IMR-90 (cell line): ENCODE measurements at regions not wholly inside any gene's neighbourhood (a gene's known extent, or its start where the extent isn't known, plus 50 kb on each side); places are given as distances from the start of the nearest gene placed in this dataset.

ENCODE experiments used
- ATAC-seq: fragments of 200-7000 bp; cut with Tn5 transposase; 2 replicates; pipeline ENCODE4 v1.9.1; 2020; ENCODE audit warnings: low read depth, mild to moderate bottlenecking, moderate library complexity
- BruUV-seq: library from RNA; stranded (reverse); fragments of 400-500 nt; replicated peaks from 2 replicates; lab custom pipeline; 2021; lab: Mats Ljungman, UMichigan
- CTCF ChIA-PET: fragments of 300-600 bp; formaldehyde crosslinking; extraction: SDS; loops from one replicate; lab custom pipeline; 2021; ENCODE audit warnings: antibody characterized with exemption; lab: Yijun Ruan, JAX
- POLR2A ChIA-PET: fragments of 300-600 bp; sonication (Branson Sonifier 250); formaldehyde crosslinking; loops from one replicate; lab custom pipeline; 2022; ENCODE audit warnings: antibody characterized with exemption; ENCODE audit not compliant: unreplicated experiment; lab: Charles Lee
- DNase-seq: peaks from one replicate; pipeline ENCODE4 v3.0.0; 2013
- H2AFZ ChIP-seq: replicated peaks from 2 replicates; pipeline ENCODE3; 2013; ENCODE audit warnings: low read length, mild to moderate bottlenecking; ENCODE audit not compliant: poor library complexity
- H2AK5ac ChIP-seq: 2 replicates; pipeline ENCODE4 v1.6.1; 2013; ENCODE audit warnings: low read depth, low read length, inconsistent platforms
- H2AK9ac ChIP-seq: replicated peaks from 2 replicates; pipeline ENCODE3; 2013; ENCODE audit warnings: mild to moderate bottlenecking, low read depth, low read length, moderate library complexity; ENCODE audit not compliant: poor library complexity
- H2BK120ac ChIP-seq: 2 replicates; pipeline ENCODE4 v1.6.1; 2013; ENCODE audit warnings: low read depth, low read length, inconsistent platforms
- H2BK15ac ChIP-seq: 3 replicates; pipeline ENCODE4 v1.6.1; 2013; ENCODE audit warnings: low read depth, low read length, inconsistent platforms
- H2BK20ac ChIP-seq: 2 replicates; pipeline ENCODE4 v1.6.1; 2013; ENCODE audit warnings: low read depth, mild to moderate bottlenecking, inconsistent platforms, low read length, moderate library complexity
- H2BK5ac ChIP-seq: 2 replicates; pipeline ENCODE4 v1.6.1; 2013; ENCODE audit warnings: mild to moderate bottlenecking, low read depth, low read length, inconsistent platforms; ENCODE audit not compliant: poor library complexity, severe bottlenecking
- H3K14ac ChIP-seq: replicated peaks from 2 replicates; pipeline ENCODE4 v1.6.1; 2013; ENCODE audit warnings: low read depth, low read length, inconsistent platforms
- H3K18ac ChIP-seq: 2 replicates; pipeline ENCODE4 v1.6.1; 2013; ENCODE audit warnings: low read depth, low read length, control low read depth
- H3K23ac ChIP-seq: 2 replicates; pipeline ENCODE4 v1.6.1; 2013; ENCODE audit warnings: low read depth, low read length, inconsistent platforms
- H3K27ac ChIP-seq: 2 replicates; pipeline ENCODE4 v1.5.1; 2013; ENCODE audit warnings: mild to moderate bottlenecking, control low read depth, low read length; ENCODE audit not compliant: insufficient read depth
- H3K27me3 ChIP-seq: 2 replicates; pipeline ENCODE4 v1.6.1; 2013; ENCODE audit warnings: low read length; ENCODE audit not compliant: control insufficient read depth, insufficient read depth
- H3K36me3 ChIP-seq: 2 replicates; pipeline ENCODE4 v1.6.1; 2013; ENCODE audit warnings: low read length, mixed read lengths; ENCODE audit not compliant: control insufficient read depth, insufficient read depth
- H3K4ac ChIP-seq: 2 replicates; pipeline ENCODE4 v1.6.1; 2013; ENCODE audit warnings: low read depth, low read length, inconsistent platforms
- H3K4me1 ChIP-seq: 2 replicates; pipeline ENCODE4 v1.6.1; 2013; ENCODE audit warnings: low read length, mixed read lengths; ENCODE audit not compliant: control insufficient read depth, insufficient read depth
- H3K4me2 ChIP-seq: 2 replicates; pipeline ENCODE4 v1.6.1; 2013; ENCODE audit warnings: low read depth, mild to moderate bottlenecking, control low read depth, low read length, moderate library complexity
- H3K4me3 ChIP-seq: 2 replicates; pipeline ENCODE4 v1.5.1; 2013; ENCODE audit warnings: low read depth, mild to moderate bottlenecking, control low read depth, low read length, moderate library complexity; ENCODE audit not compliant: insufficient read depth
- H3K56ac ChIP-seq: 2 replicates; pipeline ENCODE4 v1.6.1; 2013; ENCODE audit warnings: low read length, inconsistent platforms; ENCODE audit not compliant: insufficient read depth; ENCODE audit errors: extremely low read depth
- H3K79me1 ChIP-seq, 2 experiments: 2 replicates each; pipeline ENCODE4 v1.6.1; 2013; ENCODE audit warnings: low read length in 2 of 2, inconsistent platforms in 1 of 2, low read depth in 1 of 2
- H3K9ac ChIP-seq: 2 replicates; pipeline ENCODE4 v1.6.1; 2013; ENCODE audit warnings: low read depth, low read length, control low read depth
- H3K9me1 ChIP-seq: 2 replicates; pipeline ENCODE4 v1.6.1; 2013; ENCODE audit warnings: low read length, inconsistent platforms; ENCODE audit not compliant: insufficient read depth
- H3K9me3 ChIP-seq: 2 replicates; pipeline ENCODE4 v1.6.1; 2013; ENCODE audit warnings: low read length; ENCODE audit not compliant: control insufficient read depth, insufficient read depth
- H4K20me1 ChIP-seq: 2 replicates; pipeline ENCODE4 v1.6.1; 2013; ENCODE audit warnings: low read length, inconsistent platforms; ENCODE audit not compliant: insufficient read depth
- H4K5ac ChIP-seq: 2 replicates; pipeline ENCODE4 v1.6.1; 2013; ENCODE audit warnings: mild to moderate bottlenecking, low read depth, low read length, control low read depth
- H4K8ac ChIP-seq, 2 experiments: 2 replicates each; pipeline ENCODE4 v1.6.1; 2013; ENCODE audit warnings: low read depth in 2 of 2, low read length in 2 of 2, control low read depth in 1 of 2, inconsistent platforms in 1 of 2
- H4K91ac ChIP-seq: 2 replicates; pipeline ENCODE4 v1.6.1; 2013; ENCODE audit warnings: low read depth, low read length, inconsistent platforms; ENCODE audit not compliant: insufficient read depth
- SMC3 ChIP-seq: fragments of 150-350 bp; IDR thresholded peaks from 2 replicates; pipeline ENCODE4 v1.6.1; 2016; ENCODE audit warnings: low read depth, mild to moderate bottlenecking, antibody characterized with exemption, low read length, moderate library complexity
- WGBS, 2 experiments: methylation state at CpG; one replicate each; pipeline versions ENCODE4 v1.1.5 to v1.1.7; 2013; ENCODE audit warnings: missing lambda C conversion rate in 2 of 2; ENCODE audit not compliant: insufficient read length in 1 of 2; ENCODE audit errors: extremely low coverage in 2 of 2; 5-methylcytosine and 5-hydroxymethylcytosine counted together
- dilution Hi-C: fragments of 300-500 bp; cut with HindIII; formaldehyde crosslinking; loops from one replicate; pipeline ENCODE4 v1.14.3; 2018; ENCODE audit warnings: low sequenced_read_pairs; ENCODE audit not compliant: unreplicated experiment
- in situ Hi-C: fragments of 300-500 bp; cut with MboI; formaldehyde crosslinking; loops from 3 replicates; pipeline ENCODE4 v1.14.3; 2019; ENCODE audit warnings: low sequenced_read_pairs, inconsistent platforms, mixed read lengths
- intact Hi-C: fragments of 100-400 bp; cut with micrococcal nuclease; formaldehyde crosslinking; loops from 2 replicates; pipeline ENCODE4 v1.10.0; 2022

- POLR2A ChIA-PET, result no interaction called here
Measured at GRCh38 chr3:19662486-19662885, 271.5 kb downstream of the EFHB start.

More at GRCh38 chr3:19662486-19662885, 271.5 kb downstream of the EFHB start:
- H3K4me2 ChIP-seq, result no peak overlapping the region
- WGBS, 2 experiments, result 58% methylated on average over 4 of the region's 6 CpGs; no CpG with 5 or more reads in 1 of the 2 experiments
- no peaks in the 10 kb centered on the region for H3K27me3 ChIP-seq
- H3K4me1 ChIP-seq, result no peaks in the 10 kb centered on the region
- no peak overlapping the region for H3K4ac ChIP-seq
- no peak overlapping the region for H2AK5ac ChIP-seq
- CTCF ChIA-PET, result no interaction called here
- no peak overlapping the region for H2AK9ac ChIP-seq
- H4K91ac ChIP-seq, result no peak overlapping the region
- H3K4me3 ChIP-seq, result no peak overlapping the region
- H2BK120ac ChIP-seq, result no peak overlapping the region
- no peak overlapping the region for H3K23ac ChIP-seq
- no peak overlapping the region for H3K18ac ChIP-seq
- BruUV-seq, result no TSS peak
- dilution Hi-C loops (no loop called here), intact Hi-C loops (no loop called here), in situ Hi-C loops (no loop called here)
- DNase-seq (no peak), ATAC-seq (no peak)
- no peaks in the 10 kb centered on the region for H3K79me1 ChIP-seq
- no peak overlapping the region for H2BK15ac ChIP-seq
- H4K20me1 ChIP-seq, result no peaks in the 10 kb centered on the region
- H2AFZ ChIP-seq, result no peak overlapping the region
- no peak overlapping the region for H4K5ac ChIP-seq
- no peaks in the 10 kb centered on the region for H3K36me3 ChIP-seq
- H3K9ac ChIP-seq, result no peak overlapping the region
- no peak overlapping the region for H4K8ac ChIP-seq
- no peaks in the 10 kb centered on the region for H3K9me1 ChIP-seq
- H3K56ac ChIP-seq, result no peak overlapping the region
- H3K27ac ChIP-seq, result no peak overlapping the region
- TF ChIP-seq SMC3, result no peak
- no peak overlapping the region for H3K14ac ChIP-seq
- no peak overlapping the region for H2BK5ac ChIP-seq
- H3K9me3 ChIP-seq, result peaks cover 5% of the 10 kb centered on the region
- no peak overlapping the region for H2BK20ac ChIP-seq
